PFSK-1 (cell line): ENCODE measurements at regions not wholly inside any gene's neighbourhood (a gene's known extent, or its start where the extent isn't known, plus 50 kb on each side); places are given as distances from the start of the nearest gene placed in this dataset.

Experiments used
- FOXP2 ChIP-seq: optimal IDR thresholded peaks from 2 replicates; pipeline ENCODE3; 2011; ENCODE audit warnings: borderline replicate concordance, control low read depth, inconsistent platforms; ENCODE audit not compliant: insufficient read depth; ENCODE audit errors: extremely low read length, extremely low read depth
- POLR2AphosphoS5 ChIP-seq: IDR thresholded peaks from 2 replicates; pipeline ENCODE4 v1.6.1; 2012; ENCODE audit warnings: low read depth, mild to moderate bottlenecking, control low read depth, low read length, moderate library complexity
- SIN3A ChIP-seq: IDR thresholded peaks from 2 replicates; pipeline ENCODE4 v1.6.1; 2012; ENCODE audit warnings: mild to moderate bottlenecking, low read length, moderate library complexity, borderline replicate concordance; ENCODE audit not compliant: insufficient read depth
- TAF1 ChIP-seq: IDR thresholded peaks from 2 replicates; pipeline ENCODE4 v1.6.1; 2012; ENCODE audit warnings: low read length, control low read depth, borderline replicate concordance; ENCODE audit not compliant: insufficient read depth
- TF ChIP-seq, protein P1 (sequence below), 2 experiments: IDR thresholded peaks; 2 replicates each; pipeline versions ENCODE4 v1.6.1 to v1.8.0; 2011 to 2012; ENCODE audit warnings: low read depth in 2 of 2, low read length in 2 of 2, control low read depth in 1 of 2, inconsistent platforms in 1 of 2, mild to moderate bottlenecking in 1 of 2, moderate library complexity in 1 of 2; ENCODE audit not compliant: insufficient read depth in 1 of 2

DNA sequence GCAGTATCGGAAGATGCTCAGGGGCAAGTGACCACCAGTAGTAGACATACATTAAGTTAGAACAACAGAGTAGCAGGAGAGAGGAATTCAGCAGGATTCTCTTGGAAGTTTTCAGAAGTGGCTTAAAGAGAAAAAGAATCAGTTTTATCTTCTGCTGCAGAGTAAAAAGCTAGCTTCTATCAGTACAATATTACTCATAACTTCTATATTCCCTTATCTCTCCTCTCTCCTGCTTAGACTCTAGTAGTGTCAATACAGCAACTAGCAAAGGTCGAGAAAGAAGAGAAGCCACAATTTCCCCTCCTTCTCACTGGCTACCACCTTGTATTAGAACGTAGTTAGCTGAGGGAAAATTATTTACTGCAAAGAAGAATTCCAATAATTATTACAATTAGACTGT, 539.7 kb downstream of the DIPK2A start:
- TF ChIP-seq FOXP2: no peak
- TF ChIP-seq, protein P1, sequence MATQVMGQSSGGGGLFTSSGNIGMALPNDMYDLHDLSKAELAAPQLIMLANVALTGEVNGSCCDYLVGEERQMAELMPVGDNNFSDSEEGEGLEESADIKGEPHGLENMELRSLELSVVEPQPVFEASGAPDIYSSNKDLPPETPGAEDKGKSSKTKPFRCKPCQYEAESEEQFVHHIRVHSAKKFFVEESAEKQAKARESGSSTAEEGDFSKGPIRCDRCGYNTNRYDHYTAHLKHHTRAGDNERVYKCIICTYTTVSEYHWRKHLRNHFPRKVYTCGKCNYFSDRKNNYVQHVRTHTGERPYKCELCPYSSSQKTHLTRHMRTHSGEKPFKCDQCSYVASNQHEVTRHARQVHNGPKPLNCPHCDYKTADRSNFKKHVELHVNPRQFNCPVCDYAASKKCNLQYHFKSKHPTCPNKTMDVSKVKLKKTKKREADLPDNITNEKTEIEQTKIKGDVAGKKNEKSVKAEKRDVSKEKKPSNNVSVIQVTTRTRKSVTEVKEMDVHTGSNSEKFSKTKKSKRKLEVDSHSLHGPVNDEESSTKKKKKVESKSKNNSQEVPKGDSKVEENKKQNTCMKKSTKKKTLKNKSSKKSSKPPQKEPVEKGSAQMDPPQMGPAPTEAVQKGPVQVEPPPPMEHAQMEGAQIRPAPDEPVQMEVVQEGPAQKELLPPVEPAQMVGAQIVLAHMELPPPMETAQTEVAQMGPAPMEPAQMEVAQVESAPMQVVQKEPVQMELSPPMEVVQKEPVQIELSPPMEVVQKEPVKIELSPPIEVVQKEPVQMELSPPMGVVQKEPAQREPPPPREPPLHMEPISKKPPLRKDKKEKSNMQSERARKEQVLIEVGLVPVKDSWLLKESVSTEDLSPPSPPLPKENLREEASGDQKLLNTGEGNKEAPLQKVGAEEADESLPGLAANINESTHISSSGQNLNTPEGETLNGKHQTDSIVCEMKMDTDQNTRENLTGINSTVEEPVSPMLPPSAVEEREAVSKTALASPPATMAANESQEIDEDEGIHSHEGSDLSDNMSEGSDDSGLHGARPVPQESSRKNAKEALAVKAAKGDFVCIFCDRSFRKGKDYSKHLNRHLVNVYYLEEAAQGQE (IDR thresholded peaks at IDR 0.05; ENCODE audit: insufficient read depth in 1 of 2, low read depth in 2 of 2, low read length in 2 of 2): no peak

DNA sequence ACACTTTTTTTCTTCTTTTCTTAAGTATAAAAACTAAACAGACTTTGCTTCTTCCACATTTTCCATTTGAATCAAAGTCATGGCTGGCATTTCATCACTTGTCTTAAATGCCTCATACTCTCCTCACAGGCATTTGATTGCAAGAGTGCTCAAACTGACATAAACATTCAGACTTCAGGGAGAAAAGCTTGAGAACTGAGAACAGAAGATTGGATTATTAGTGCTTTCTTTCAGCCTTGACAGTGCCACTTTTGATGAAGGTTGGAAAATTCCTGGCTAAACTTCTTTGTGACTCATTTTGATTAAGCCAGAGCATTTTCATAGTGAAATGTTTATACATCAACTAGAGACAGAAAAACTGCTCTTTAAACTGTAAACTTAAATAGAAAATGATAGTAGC, 544.4 kb downstream of the DIPK2A start:
- no peak for TF ChIP-seq FOXP2
- TF ChIP-seq, protein P1 (IDR thresholded peaks at IDR 0.05; ENCODE audit: insufficient read depth in 1 of 2, low read depth in 2 of 2, low read length in 2 of 2): no peak
- TF ChIP-seq TAF1: no peak
- no peak for TF ChIP-seq POLR2AphosphoS5
- no peak for TF ChIP-seq SIN3A

DNA sequence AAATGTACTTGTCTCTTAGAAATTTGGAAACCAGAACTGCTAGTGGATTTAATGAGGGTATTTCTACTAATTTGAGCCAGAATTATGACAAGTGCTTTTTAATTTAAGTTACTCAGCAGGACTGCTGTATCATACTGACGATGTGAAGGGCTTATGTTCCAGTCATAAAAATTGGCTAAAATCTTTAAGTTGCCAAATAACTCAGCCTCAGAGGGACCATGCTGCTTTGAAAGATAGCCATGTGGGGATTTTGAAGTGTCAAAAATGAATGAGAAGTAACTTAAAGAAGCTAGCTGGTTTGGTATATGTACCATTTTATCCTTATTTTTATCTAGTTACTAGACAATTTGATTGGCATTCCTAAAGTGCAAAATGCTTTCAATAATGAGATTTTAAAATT, 545.0 kb downstream of the DIPK2A start:
- TF ChIP-seq, protein P1 (IDR thresholded peaks at IDR 0.05; ENCODE audit: insufficient read depth in 1 of 2, low read depth in 2 of 2, low read length in 2 of 2): no peak
- TF ChIP-seq SIN3A: no peak
- no peak for TF ChIP-seq POLR2AphosphoS5
- no peak for TF ChIP-seq FOXP2
- no peak for TF ChIP-seq TAF1

DNA sequence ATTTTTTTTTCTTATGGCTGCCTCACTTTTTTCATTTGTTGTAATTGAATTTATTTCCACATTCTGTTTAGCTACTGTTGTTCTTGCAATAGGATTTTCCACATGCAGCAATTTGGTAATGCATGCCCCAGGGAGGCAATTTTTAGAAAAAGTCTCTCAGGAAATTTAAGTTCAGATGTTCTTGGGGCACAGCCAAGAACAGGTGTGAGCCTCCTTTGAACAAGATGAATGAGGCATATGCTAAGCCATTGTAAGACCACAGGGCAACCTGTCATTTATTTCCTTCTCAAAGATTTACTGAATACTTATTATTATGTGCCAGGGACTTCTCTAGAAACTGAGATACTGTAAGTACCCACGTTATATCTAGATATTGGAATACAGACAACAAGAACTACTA, 549.5 kb downstream of the DIPK2A start:
- no peak for TF ChIP-seq FOXP2
- TF ChIP-seq POLR2AphosphoS5: no peak
- no peak for TF ChIP-seq SIN3A
- no peak for TF ChIP-seq TAF1
- TF ChIP-seq, protein P1 (IDR thresholded peaks at IDR 0.05; ENCODE audit: insufficient read depth in 1 of 2, low read depth in 2 of 2, low read length in 2 of 2): no peak

DNA sequence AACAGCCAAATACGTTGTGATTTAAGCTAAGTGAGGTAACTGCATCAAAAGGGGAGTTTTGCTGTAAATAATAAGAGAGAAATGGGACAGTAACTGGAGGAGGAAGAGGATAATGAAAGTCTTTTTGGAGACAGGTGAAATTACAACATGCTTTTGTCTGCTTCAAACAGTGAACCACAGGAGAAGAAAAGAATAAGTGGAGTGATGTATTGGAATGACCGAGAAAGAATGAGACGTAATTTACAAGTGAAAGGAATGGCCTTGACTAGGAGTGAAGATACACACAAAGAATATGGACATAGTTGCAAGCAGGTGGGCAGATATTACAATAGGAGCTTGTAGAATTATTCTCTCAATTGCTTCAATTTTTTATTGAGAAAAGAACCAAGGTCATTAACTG, 550.8 kb downstream of the DIPK2A start:
- TF ChIP-seq POLR2AphosphoS5 (no peak), SIN3A (no peak), TAF1 (no peak)
- TF ChIP-seq, protein P1 (IDR thresholded peaks at IDR 0.05; ENCODE audit: insufficient read depth in 1 of 2, low read depth in 2 of 2, low read length in 2 of 2): no peak
